Large intestine (tissue), 3 donors: ENCODE measurements at regions not wholly inside any gene's neighbourhood (a gene's known extent, or its start where the extent isn't known, plus 50 kb on each side); places are given as distances from the start of the nearest gene placed in this dataset.

Source experiments
- DNase-seq, 2 donors: peaks; one replicate each; pipeline versions ENCODE4 v3.0.0 to v3.0.0-alpha.2; 2013
- H3K27ac ChIP-seq: one replicate; pipeline ENCODE4 v1.5.1; 2013; ENCODE audit warnings: low read length
- H3K27me3 ChIP-seq: 2 replicates; pipeline ENCODE4 v1.6.1; 2013; ENCODE audit warnings: low read length; ENCODE audit not compliant: control insufficient read depth, insufficient read depth
- H3K36me3 ChIP-seq: 2 replicates; pipeline ENCODE4 v1.6.1; 2013; ENCODE audit warnings: low read length; ENCODE audit not compliant: control insufficient read depth, insufficient read depth
- H3K4me1 ChIP-seq: one replicate; pipeline ENCODE4 v1.6.1; 2013; ENCODE audit warnings: low read length; ENCODE audit not compliant: control insufficient read depth, insufficient read depth
- H3K4me3 ChIP-seq: one replicate; pipeline ENCODE4 v1.5.1; 2013; ENCODE audit warnings: low read length
- H3K9me3 ChIP-seq: one replicate; pipeline ENCODE4 v1.6.1; 2013; ENCODE audit warnings: mild to moderate bottlenecking, low read depth, low read length, moderate library complexity; ENCODE audit not compliant: control insufficient read depth
- WGBS: methylation state at CpG from one replicate; pipeline ENCODE4 v1.1.5; 2013; ENCODE audit warnings: low lambda C conversion rate; ENCODE audit not compliant: insufficient coverage; 5-methylcytosine and 5-hydroxymethylcytosine counted together

GRCh38 chr13:74819549-74819948 is 662.4 kb downstream of the TBC1D4 start:
- H3K4me1 ChIP-seq, result no peaks in the 10 kb centered on the region
- H3K9me3 ChIP-seq, result no peaks in the 10 kb centered on the region
- H3K4me3 ChIP-seq, result no peak overlapping the region
- no peak overlapping the region for H3K27ac ChIP-seq
- WGBS, result no CpG with 5 or more reads among the region's 2 CpGs
- H3K27me3 ChIP-seq, result no peaks in the 10 kb centered on the region
- no peak for DNase-seq
- H3K36me3 ChIP-seq, result no peaks in the 10 kb centered on the region

GRCh38 chr13:74816737-74817136 is 665.2 kb downstream of the TBC1D4 start:
- WGBS, result 57% methylated on average over 1 of the region's 1 CpG
- DNase-seq, result no peak
- no peak overlapping the region for H3K4me3 ChIP-seq

GRCh38 chr13:74796157-74796556 is 662.0 kb upstream of the KLF12 start:
- no peak for DNase-seq
- H3K4me1 ChIP-seq, result no peaks in the 10 kb centered on the region
- WGBS, result 71% methylated on average over 1 of the region's 2 CpGs
- H3K4me3 ChIP-seq, result no peak overlapping the region
- no peaks in the 10 kb centered on the region for H3K36me3 ChIP-seq
- no peaks in the 10 kb centered on the region for H3K27me3 ChIP-seq
- H3K27ac ChIP-seq, result no peak overlapping the region
- H3K9me3 ChIP-seq, result no peaks in the 10 kb centered on the region

More at GRCh38 chr13:74816737-74817136, 665.2 kb downstream of the TBC1D4 start:
- H3K9me3 ChIP-seq, result no peaks in the 10 kb centered on the region
- no peaks in the 10 kb centered on the region for H3K4me1 ChIP-seq
- H3K27ac ChIP-seq, result no peak overlapping the region
- H3K36me3 ChIP-seq, result no peaks in the 10 kb centered on the region
- H3K27me3 ChIP-seq, result no peaks in the 10 kb centered on the region

- H3K36me3 ChIP-seq, result no peaks in the 10 kb centered on the region
- H3K4me1 ChIP-seq, result no peaks in the 10 kb centered on the region
- H3K27me3 ChIP-seq, result no peaks in the 10 kb centered on the region
- no peak overlapping the region for H3K4me3 ChIP-seq
- no peaks in the 10 kb centered on the region for H3K9me3 ChIP-seq
- DNase-seq, result no peak
- H3K27ac ChIP-seq, result no peak overlapping the region
Measured at GRCh38 chr13:74795526-74795925, 661.3 kb upstream of the KLF12 start.

- H3K4me3 ChIP-seq, result no peak overlapping the region
- no peaks in the 10 kb centered on the region for H3K36me3 ChIP-seq
- H3K9me3 ChIP-seq, result no peaks in the 10 kb centered on the region
- H3K27me3 ChIP-seq, result no peaks in the 10 kb centered on the region
- no CpG with 5 or more reads among the region's 3 CpGs for WGBS
- H3K4me1 ChIP-seq, result no peaks in the 10 kb centered on the region
- no peak overlapping the region for H3K27ac ChIP-seq
- DNase-seq, result no peak
Measured at GRCh38 chr13:74794582-74794981, 660.4 kb upstream of the KLF12 start.

- H3K9me3 ChIP-seq, result no peaks in the 10 kb centered on the region
- no peaks in the 10 kb centered on the region for H3K27me3 ChIP-seq
- H3K4me1 ChIP-seq, result no peaks in the 10 kb centered on the region
- WGBS, result no CpG with 5 or more reads among the region's 5 CpGs
- no peak for DNase-seq
- no peak overlapping the region for H3K27ac ChIP-seq
- no peak overlapping the region for H3K4me3 ChIP-seq
- no peaks in the 10 kb centered on the region for H3K36me3 ChIP-seq
Measured at GRCh38 chr13:74794147-74794546, 659.9 kb upstream of the KLF12 start.

GRCh38 chr13:74784959-74785358 is 650.8 kb upstream of the KLF12 start:
- H3K4me3 ChIP-seq, result no peak overlapping the region
- no peaks in the 10 kb centered on the region for H3K4me1 ChIP-seq
- H3K36me3 ChIP-seq, result no peaks in the 10 kb centered on the region
- no peaks in the 10 kb centered on the region for H3K27me3 ChIP-seq
- H3K27ac ChIP-seq, result no peak overlapping the region
- 70% methylated on average over 2 of the region's 3 CpGs for WGBS
- DNase-seq, result no peak
- H3K9me3 ChIP-seq, result no peaks in the 10 kb centered on the region

- no peak overlapping the region for H3K4me3 ChIP-seq
- no peaks in the 10 kb centered on the region for H3K9me3 ChIP-seq
- no peaks in the 10 kb centered on the region for H3K4me1 ChIP-seq
- H3K27ac ChIP-seq, result no peak overlapping the region
- DNase-seq, result no peak
- WGBS, result 80% methylated on average over 1 of the region's 2 CpGs
- no peaks in the 10 kb centered on the region for H3K36me3 ChIP-seq
- no peaks in the 10 kb centered on the region for H3K27me3 ChIP-seq
Measured at GRCh38 chr13:74778946-74779345, 644.7 kb upstream of the KLF12 start.

- Histone ChIP-seq H3K27me3 (no peaks in the 10 kb centered on the region), H3K4me1 (no peaks in the 10 kb centered on the region), H3K9me3 (no peaks in the 10 kb centered on the region), H3K4me3 (no peak overlapping the region), H3K36me3 (no peaks in the 10 kb centered on the region), H3K27ac (no peak overlapping the region)
- DNase-seq, result no peak
- 89% methylated on average over 2 of the region's 4 CpGs for WGBS
Measured at GRCh38 chr13:74778087-74778486, 643.9 kb upstream of the KLF12 start.

GRCh38 chr13:74774264-74774663 is 640.1 kb upstream of the KLF12 start:
- Histone ChIP-seq H3K27ac (no peak overlapping the region), H3K4me1 (no peaks in the 10 kb centered on the region), H3K4me3 (no peak overlapping the region), H3K36me3 (no peaks in the 10 kb centered on the region), H3K27me3 (no peaks in the 10 kb centered on the region), H3K9me3 (no peaks in the 10 kb centered on the region)
- DNase-seq, result no peak
- WGBS, result 100% methylated on average over 1 of the region's 1 CpG

GRCh38 chr13:74773248-74773647 is 639.0 kb upstream of the KLF12 start:
- H3K36me3 ChIP-seq, result no peaks in the 10 kb centered on the region
- no peaks in the 10 kb centered on the region for H3K9me3 ChIP-seq
- no peak overlapping the region for H3K4me3 ChIP-seq
- no peak for DNase-seq
- no peaks in the 10 kb centered on the region for H3K27me3 ChIP-seq
- 100% methylated on average over 1 of the region's 1 CpG for WGBS
- no peaks in the 10 kb centered on the region for H3K4me1 ChIP-seq
- H3K27ac ChIP-seq, result no peak overlapping the region
